Chondrocyte (in vitro differentiated cells): ENCODE measurements at regions not wholly inside any gene's neighbourhood (a gene's known extent, or its start where the extent isn't known, plus 50 kb on each side); places are given as distances from the start of the nearest gene placed in this dataset.
A peak's percentile ranks its signal among the peaks of the same experiment; 100 is the strongest.

Source experiments
- DNase-seq: peaks from one replicate; pipeline ENCODE4 v3.0.0; 2021; ENCODE audit warnings: mixed read lengths, low spot score
- H3K27ac Mint-ChIP-seq: one replicate; pipeline ENCODE4 v1.8.0; 2021; ENCODE audit warnings: mild to moderate bottlenecking, moderate library complexity, mixed read lengths; ENCODE audit not compliant: unreplicated experiment
- H3K27me3 Mint-ChIP-seq: 2 replicates; pipeline ENCODE4 v1.8.0; 2021; ENCODE audit warnings: low read depth, mixed read lengths
- H3K36me3 Mint-ChIP-seq: 2 replicates; pipeline ENCODE4 v1.8.0; 2021; ENCODE audit warnings: low read depth, mixed read lengths
- H3K4me1 Mint-ChIP-seq: 2 replicates; pipeline ENCODE4 v1.8.0; 2021; ENCODE audit warnings: low read depth, mild to moderate bottlenecking, mixed read lengths
- H3K4me3 Mint-ChIP-seq: one replicate; pipeline ENCODE4 v1.8.0; 2021; ENCODE audit warnings: mild to moderate bottlenecking, moderate library complexity, mixed read lengths; ENCODE audit not compliant: unreplicated experiment
- H3K9me3 Mint-ChIP-seq: 2 replicates; pipeline ENCODE4 v1.8.0; 2021; ENCODE audit warnings: low read depth, mixed read lengths
- CTCF ChIP-seq: fragments of 200-600 bp; sonication (generic); IDR thresholded peaks from 2 replicates; pipeline ENCODE4 v1.5.0; 2021; ENCODE audit warnings: antibody characterized with exemption, mild to moderate bottlenecking, moderate library complexity

- H3K4me3 Mint-ChIP-seq = peak overlapping the region; percentile 18
- H3K9me3 Mint-ChIP-seq = no peaks in the 10 kb centered on the region
- peaks cover 22% of the 10 kb centered on the region for H3K4me1 Mint-ChIP-seq
- TF ChIP-seq CTCF = peak; percentile 29
- H3K36me3 Mint-ChIP-seq = no peaks in the 10 kb centered on the region
- H3K27me3 Mint-ChIP-seq = peaks cover 8% of the 10 kb centered on the region
- no peak for DNase-seq
- H3K27ac Mint-ChIP-seq = no peak overlapping the region
These were observed 440.6 kb downstream of the MCTP2 start for GRCh38 chr15:94671858-94672532.

- H3K4me3 Mint-ChIP-seq = no peak overlapping the region
- no peaks in the 10 kb centered on the region for H3K9me3 Mint-ChIP-seq
- no peaks in the 10 kb centered on the region for H3K27me3 Mint-ChIP-seq
- H3K4me1 Mint-ChIP-seq = peaks cover 22% of the 10 kb centered on the region
- no peak overlapping the region for H3K27ac Mint-ChIP-seq
- DNase-seq = no peak
- TF ChIP-seq CTCF = no peak
- H3K36me3 Mint-ChIP-seq = no peaks in the 10 kb centered on the region
These were observed 442.4 kb downstream of the MCTP2 start for GRCh38 chr15:94673801-94674200.

GRCh38 chr15:94674296-94674695 lies 442.9 kb downstream of the MCTP2 start:
- Mint-ChIP-seq H3K4me1 (peaks cover 22% of the 10 kb centered on the region), H3K27ac (no peak overlapping the region), H3K27me3 (no peaks in the 10 kb centered on the region), H3K36me3 (no peaks in the 10 kb centered on the region), H3K9me3 (no peaks in the 10 kb centered on the region), H3K4me3 (no peak overlapping the region)
- no peak for DNase-seq
- TF ChIP-seq CTCF = no peak

- H3K36me3 Mint-ChIP-seq = no peaks in the 10 kb centered on the region
- no peak for DNase-seq
- H3K4me3 Mint-ChIP-seq = no peak overlapping the region
- H3K9me3 Mint-ChIP-seq = no peaks in the 10 kb centered on the region
- TF ChIP-seq CTCF = no peak
- no peaks in the 10 kb centered on the region for H3K27me3 Mint-ChIP-seq
- H3K4me1 Mint-ChIP-seq = peaks cover 4% of the 10 kb centered on the region
- no peak overlapping the region for H3K27ac Mint-ChIP-seq
These were observed 445.9 kb downstream of the MCTP2 start for GRCh38 chr15:94677202-94677790.

- Mint-ChIP-seq H3K27me3 (no peaks in the 10 kb centered on the region), H3K36me3 (no peaks in the 10 kb centered on the region), H3K4me1 (no peaks in the 10 kb centered on the region), H3K27ac (no peak overlapping the region), H3K4me3 (no peak overlapping the region), H3K9me3 (no peaks in the 10 kb centered on the region)
- no peak for DNase-seq
- TF ChIP-seq CTCF = no peak
These were observed 450.8 kb downstream of the MCTP2 start for GRCh38 chr15:94682171-94682570.
